Non-pigmented ciliary epithelial cell (primary cell): ENCODE measurements at regions not wholly inside any gene's neighbourhood (a gene's known extent, or its start where the extent isn't known, plus 50 kb on each side); places are given as distances from the start of the nearest gene placed in this dataset.

ENCODE experiments used
- DNase-seq: peaks from one replicate; pipeline ENCODE4 v3.0.0-alpha.2; 2010; ENCODE audit warnings: low read depth

- no peak for DNase-seq
These were observed 202.5 kb upstream of the CHRM2 start for GRCh38 chr7:136665878-136666509.

DNA sequence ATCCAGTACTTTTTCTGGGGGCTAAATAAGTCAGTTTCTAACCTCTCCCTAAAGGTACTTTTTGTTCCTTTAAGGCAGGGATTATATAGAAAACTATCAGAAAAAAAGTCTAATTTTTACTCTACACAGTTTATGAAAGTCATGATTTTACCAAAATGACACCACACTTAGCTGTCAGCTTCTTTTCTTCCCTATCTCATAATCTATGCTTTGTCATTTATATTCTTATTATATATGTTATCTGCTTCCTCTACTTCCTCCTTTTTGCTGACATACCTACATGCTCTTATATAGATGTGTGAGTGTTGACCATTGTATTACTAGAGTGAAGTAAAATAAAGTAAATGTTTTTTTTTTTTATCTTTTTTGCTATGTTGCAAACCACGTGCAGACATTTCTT is 203.9 kb upstream of the CHRM2 start:
- no peak for DNase-seq

GRCh38 chr7:136657482-136657921 is 210.9 kb upstream of the CHRM2 start:
- no peak for DNase-seq

DNA sequence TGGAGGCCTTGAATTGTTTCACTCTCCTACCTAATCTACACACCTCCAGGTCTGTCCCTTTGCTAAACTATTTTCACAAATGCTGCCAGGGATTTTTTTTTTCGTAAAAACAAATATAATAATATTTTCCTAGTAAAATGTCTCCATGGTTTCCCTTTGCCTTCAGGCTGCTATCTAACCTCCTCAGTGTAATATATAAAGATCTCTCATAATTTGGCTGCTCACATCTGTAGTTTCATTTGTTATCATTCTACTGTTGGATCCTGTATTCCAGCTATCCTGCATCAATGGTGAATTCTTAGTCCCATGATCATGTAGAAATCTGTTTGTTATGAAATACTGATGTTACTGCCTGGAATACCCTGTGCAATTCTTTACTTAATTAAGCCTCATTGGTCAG is 211.9 kb upstream of the CHRM2 start:
- no peak for DNase-seq

GRCh38 chr7:136655414-136655813 is 213.0 kb upstream of the CHRM2 start:
- DNase-seq, result no peak

DNA sequence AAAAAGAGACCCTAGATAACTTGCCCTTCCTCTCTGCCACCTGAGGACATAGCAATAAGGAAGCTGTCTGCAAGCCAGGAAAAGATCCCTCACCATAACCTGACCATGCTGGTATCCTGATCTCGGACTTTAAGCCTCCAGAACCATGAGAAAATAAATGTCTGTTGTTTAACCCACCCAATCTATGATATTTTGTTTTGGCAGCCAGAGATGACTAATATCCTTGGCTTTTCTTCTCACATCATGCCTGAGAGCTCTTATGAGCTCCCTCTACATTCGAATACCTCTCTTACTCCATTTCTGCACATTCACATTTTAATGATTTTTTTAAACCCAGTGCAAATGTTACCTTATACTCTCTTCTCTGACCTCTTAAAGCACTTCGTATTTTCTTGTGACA is 214.0 kb upstream of the CHRM2 start:
- no peak for DNase-seq

GRCh38 chr7:136652635-136653370 is 215.6 kb upstream of the CHRM2 start:
- DNase-seq, result peak; percentile 34

DNA sequence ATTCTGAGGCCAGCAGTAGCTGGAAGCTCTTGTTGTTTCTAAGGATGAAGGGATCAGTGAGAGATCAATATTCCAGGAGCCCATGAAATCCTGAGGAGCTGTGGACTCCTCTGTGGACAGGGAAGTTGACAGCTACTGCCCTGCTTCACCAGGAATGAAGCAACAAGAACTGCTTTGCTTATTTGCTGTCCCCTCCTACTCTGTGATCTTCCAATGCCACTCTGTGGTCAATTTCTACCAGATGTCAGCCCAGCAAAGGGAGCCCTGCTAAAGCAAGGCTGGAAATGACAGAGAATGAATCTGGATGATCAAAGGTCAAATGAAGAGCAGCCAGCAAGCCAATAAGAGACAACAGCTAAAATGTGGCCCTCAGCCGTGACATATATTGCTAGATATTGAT is 227.5 kb upstream of the CHRM2 start:
- no peak for DNase-seq

DNA sequence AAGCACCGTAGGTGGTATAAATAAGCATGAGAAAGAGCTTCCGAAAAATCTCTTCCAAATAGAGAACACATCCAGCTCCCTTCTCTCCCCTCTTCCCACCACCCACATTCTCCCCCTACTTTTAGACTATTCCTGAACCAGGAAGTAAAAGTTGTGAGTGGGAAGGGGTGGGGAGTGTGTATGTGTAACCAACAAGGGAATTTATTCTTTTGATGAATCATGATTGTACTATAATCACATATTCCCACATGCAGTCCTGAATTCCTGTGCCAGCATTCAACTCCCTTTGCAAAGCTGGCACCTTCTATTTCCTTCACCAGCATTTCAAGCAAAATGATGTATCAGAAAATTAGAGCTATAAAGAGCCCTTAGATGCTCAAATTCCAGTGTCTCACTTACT is 230.6 kb upstream of the CHRM2 start:
- no peak for DNase-seq

GRCh38 chr7:136635751-136636150 is 232.7 kb upstream of the CHRM2 start:
- no peak for DNase-seq

- no peak for DNase-seq
These were observed 249.6 kb upstream of the CHRM2 start for GRCh38 chr7:136618818-136619217.

- DNase-seq, result no peak
These were observed 251.3 kb upstream of the CHRM2 start for GRCh38 chr7:136617176-136617575.

DNA sequence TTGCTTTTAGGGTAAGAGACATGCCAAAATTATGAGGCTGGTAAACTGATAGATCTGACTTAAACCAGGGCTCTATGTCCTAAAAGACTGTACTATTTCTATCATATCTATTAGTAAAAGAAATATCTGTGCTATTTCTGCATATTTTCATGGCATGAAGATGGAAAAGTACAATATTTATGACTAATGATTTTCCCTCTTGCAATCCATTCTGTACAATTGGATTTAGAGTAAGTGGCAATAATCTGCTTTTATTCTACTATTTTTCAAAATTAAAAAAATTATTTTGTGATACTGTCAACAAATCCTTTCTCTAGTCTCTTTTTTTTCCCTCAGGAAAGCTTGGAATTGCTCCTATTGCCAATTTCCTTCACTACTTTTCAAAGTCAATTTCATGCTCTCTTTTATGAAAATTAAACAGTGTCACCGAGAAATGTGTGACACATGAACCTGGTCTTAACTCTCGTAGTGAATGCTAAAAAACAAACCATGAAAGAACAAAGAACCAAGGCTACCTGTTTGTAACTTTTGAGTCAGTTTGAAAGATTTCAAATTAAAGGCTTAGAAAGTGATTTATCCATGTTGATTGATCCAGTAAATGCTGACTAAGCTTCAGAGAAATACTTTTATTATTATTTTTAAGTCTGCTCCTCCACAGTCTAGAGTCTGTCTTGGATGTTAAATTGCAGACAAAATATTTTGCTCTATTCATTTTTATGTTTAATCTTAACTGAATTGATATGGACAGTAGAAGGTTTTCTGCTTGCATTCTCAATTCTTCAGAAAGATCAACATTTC is 262.7 kb upstream of the CHRM2 start:
- no peak for DNase-seq

- DNase-seq, result no peak
These were observed 266.7 kb upstream of the CHRM2 start for GRCh38 chr7:136601772-136602171.

GRCh38 chr7:136600475-136600874 is 268.0 kb upstream of the CHRM2 start:
- no peak for DNase-seq

DNA sequence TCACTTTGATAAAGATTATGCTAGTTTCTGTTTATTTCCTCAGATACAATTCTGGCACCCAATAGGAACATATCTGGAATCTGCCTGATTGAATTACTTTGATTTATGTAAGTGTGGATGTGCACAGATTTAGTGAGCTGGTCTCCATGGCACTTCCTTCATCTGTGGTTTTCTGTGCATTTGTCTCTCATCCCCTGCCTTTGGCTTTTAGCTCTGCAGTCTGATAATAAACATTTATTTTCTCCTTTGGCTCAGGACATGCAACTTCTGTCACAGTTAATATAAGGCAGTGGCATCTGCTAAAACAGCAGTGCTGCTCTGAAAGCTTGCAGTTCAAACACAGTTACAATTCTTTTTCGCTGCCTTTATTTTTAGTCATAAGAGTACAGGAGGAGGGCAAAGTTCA is 273.7 kb upstream of the CHRM2 start:
- no peak for DNase-seq

- no peak for DNase-seq
These were observed 280.2 kb upstream of the CHRM2 start for GRCh38 chr7:136588216-136588615.

- no peak for DNase-seq
These were observed 282.3 kb upstream of the CHRM2 start for GRCh38 chr7:136585954-136586670.

DNA sequence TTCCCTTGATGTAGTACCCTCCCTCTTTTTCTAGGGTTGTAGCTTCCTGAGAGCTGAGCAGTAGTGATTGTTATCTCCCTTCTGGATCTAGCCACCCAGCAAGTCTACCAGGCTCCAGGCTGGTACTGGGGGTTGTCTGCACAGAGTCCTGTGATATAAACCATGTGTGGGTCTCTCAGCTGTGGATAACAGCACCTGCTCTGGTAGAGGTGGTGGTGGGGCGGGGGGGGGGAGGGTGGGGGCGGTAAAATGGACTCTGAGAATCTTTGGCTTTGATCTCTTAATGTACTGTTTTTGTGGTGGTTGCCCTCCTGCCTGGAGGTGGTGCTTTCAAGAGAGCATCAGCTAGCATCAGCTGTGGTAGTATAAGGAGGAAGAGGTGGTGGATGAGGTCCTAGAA is 302.0 kb upstream of the CHRM2 start:
- no peak for DNase-seq

DNA sequence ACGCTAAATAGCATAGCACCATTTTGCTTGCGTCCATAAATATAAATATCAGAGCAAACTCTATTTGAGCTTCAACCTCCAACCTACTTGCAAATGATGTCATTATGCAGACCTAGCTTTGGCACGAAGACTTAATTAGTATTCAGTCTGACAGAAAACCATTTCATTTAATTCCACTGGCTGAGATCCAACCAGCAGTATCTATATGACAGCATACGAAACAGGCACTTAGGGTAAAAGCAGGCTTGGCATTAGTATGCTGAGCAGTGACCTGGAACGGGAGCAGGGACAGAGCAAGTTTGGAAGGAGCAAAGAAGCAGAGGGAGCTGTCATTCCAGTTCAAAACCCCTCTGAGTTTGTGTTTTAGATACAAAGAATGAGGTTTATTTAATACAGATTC is 312.5 kb upstream of the CHRM2 start:
- DNase-seq, result no peak

DNA sequence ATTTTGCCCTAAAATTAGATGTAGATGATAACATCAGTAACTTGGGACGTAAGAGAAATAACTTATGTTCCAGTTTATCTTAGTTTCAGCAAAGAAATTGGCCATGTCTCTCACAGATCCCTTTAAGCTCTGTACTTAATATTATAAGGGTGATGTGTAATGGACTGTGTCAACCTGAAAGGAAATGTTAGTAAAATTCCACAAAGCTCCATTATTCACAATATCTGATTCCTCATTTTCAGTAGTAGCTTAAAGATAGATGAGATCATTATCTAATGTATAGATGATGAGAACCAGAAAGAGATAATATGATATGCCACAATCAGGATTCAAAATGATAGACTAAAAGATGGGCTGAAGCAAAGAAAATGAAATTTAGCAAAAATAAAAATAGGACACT is 316.8 kb upstream of the CHRM2 start:
- DNase-seq, result no peak

DNA sequence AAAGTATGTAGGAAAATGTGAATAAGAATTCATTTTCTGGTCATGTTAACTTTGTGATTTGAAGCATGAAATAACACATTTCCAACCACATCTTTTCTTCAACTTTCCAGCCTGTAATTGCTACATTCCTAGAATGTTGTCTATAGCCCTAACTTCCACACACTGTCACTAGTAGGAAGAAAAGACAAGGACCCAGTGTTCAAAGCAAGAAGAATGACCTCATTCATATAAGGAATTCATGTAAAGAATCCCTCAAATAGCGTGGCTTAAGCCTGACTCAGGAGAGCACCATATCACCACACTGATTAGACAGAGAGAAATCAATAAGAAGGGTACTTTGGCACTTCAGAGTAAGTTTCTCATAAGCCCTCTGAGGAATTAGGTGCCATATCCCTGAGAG is 318.7 kb upstream of the CHRM2 start:
- DNase-seq, result no peak
